ENCODE measurements at regions not wholly inside any gene's neighbourhood (a gene's known extent, or its start where the extent isn't known, plus 50 kb on each side); places are given as distances from the start of the nearest gene placed in this dataset.
"Not testable (repeated sequence)": the region's sequence is repeated elsewhere in the genome, so short reads cannot be mapped to it uniquely, and the experiment has no call there.

GRCh38 chr1:76687307-76688175, 179.7 kb upstream of the ST6GALNAC5 start:
- no peak for DNase-seq

- no peak for DNase-seq
Observed at GRCh38 chr1:76690766-76691165, 176.5 kb upstream of the ST6GALNAC5 start.

- no peak for DNase-seq
Observed at GRCh38 chr1:76695535-76695934, 171.7 kb upstream of the ST6GALNAC5 start.

- no peak for DNase-seq
Observed at GRCh38 chr1:76697361-76697760, 169.9 kb upstream of the ST6GALNAC5 start.

GRCh38 chr1:76699646-76700045, 167.6 kb upstream of the ST6GALNAC5 start:
- not testable (repeated sequence) for DNase-seq

- DNase-seq, result not testable (repeated sequence)
Observed at GRCh38 chr1:76700200-76700599, 167.1 kb upstream of the ST6GALNAC5 start.

- DNase-seq, result no peak
Observed at GRCh38 chr1:76705560-76705959, 161.7 kb upstream of the ST6GALNAC5 start.

- DNase-seq, result no peak
Observed at GRCh38 chr1:76713535-76713934, 153.7 kb upstream of the ST6GALNAC5 start.

- DNase-seq, result no peak
Observed at GRCh38 chr1:76715474-76715873, 151.8 kb upstream of the ST6GALNAC5 start.

GRCh38 chr1:76723949-76724348, 143.3 kb upstream of the ST6GALNAC5 start:
- no peak for DNase-seq

- DNase-seq, result no peak
Observed at GRCh38 chr1:76724816-76725215, 142.5 kb upstream of the ST6GALNAC5 start.

GRCh38 chr1:76725864-76726619, 141.2 kb upstream of the ST6GALNAC5 start:
- no peak for DNase-seq

- DNase-seq, result no peak
Observed at GRCh38 chr1:76727520-76727919, 139.8 kb upstream of the ST6GALNAC5 start.

- no peak for DNase-seq
Observed at GRCh38 chr1:76729142-76729541, 138.1 kb upstream of the ST6GALNAC5 start.

- DNase-seq, result no peak
Observed at GRCh38 chr1:76730027-76730426, 137.3 kb upstream of the ST6GALNAC5 start.

GRCh38 chr1:76738355-76738754, 128.9 kb upstream of the ST6GALNAC5 start:
- not testable (repeated sequence) for DNase-seq

- not testable (repeated sequence) for DNase-seq
Observed at GRCh38 chr1:76740956-76741355, 126.3 kb upstream of the ST6GALNAC5 start.

- no peak for DNase-seq
Observed at GRCh38 chr1:76744989-76745388, 122.3 kb upstream of the ST6GALNAC5 start.

- no peak for DNase-seq
Observed at GRCh38 chr1:76746206-76746605, 121.1 kb upstream of the ST6GALNAC5 start.

GRCh38 chr1:76754730-76755129, 112.5 kb upstream of the ST6GALNAC5 start:
- no peak for DNase-seq

- no peak for DNase-seq
Observed at GRCh38 chr1:76759171-76759860, 108.0 kb upstream of the ST6GALNAC5 start.

GRCh38 chr1:76759950-76760349, 107.3 kb upstream of the ST6GALNAC5 start:
- no peak for DNase-seq

GRCh38 chr1:76763738-76764137, 103.5 kb upstream of the ST6GALNAC5 start:
- DNase-seq, result no peak

All from C1 segment of cervical spinal cord (tissue), 14 donors.